HUES64 (cell line): ENCODE measurements at regions not wholly inside any gene's neighbourhood (a gene's known extent, or its start where the extent isn't known, plus 50 kb on each side); places are given as distances from the start of the nearest gene placed in this dataset.

Experiments used
- H3K27ac ChIP-seq: 2 replicates; pipeline ENCODE4 v1.7.0; 2013; ENCODE audit warnings: low read depth, low read length, inconsistent platforms
- H3K27me3 ChIP-seq: 2 replicates; pipeline ENCODE4 v1.6.1; 2013; ENCODE audit warnings: mild to moderate bottlenecking, low read length; ENCODE audit not compliant: insufficient read depth
- H3K36me3 ChIP-seq: 2 replicates; pipeline ENCODE4 v1.6.1; 2013; ENCODE audit warnings: mild to moderate bottlenecking, low read length; ENCODE audit not compliant: insufficient read depth
- H3K4me1 ChIP-seq: 2 replicates; pipeline ENCODE4 v1.6.1; 2013; ENCODE audit warnings: mild to moderate bottlenecking, low read length, moderate library complexity; ENCODE audit not compliant: insufficient read depth
- H3K4me3 ChIP-seq: 2 replicates; pipeline ENCODE4 v1.5.1; 2013; ENCODE audit warnings: mild to moderate bottlenecking, low read length, moderate library complexity
- H3K9ac ChIP-seq: 2 replicates; pipeline ENCODE4 v1.6.1; 2013; ENCODE audit warnings: mild to moderate bottlenecking, low read depth, low read length
- H3K9me3 ChIP-seq: 2 replicates; pipeline ENCODE4 v1.6.1; 2013; ENCODE audit warnings: low read depth, low read length; ENCODE audit not compliant: insufficient read depth
- WGBS: fragments of 150-250, 120-280 bp; methylation state at CpG from one replicate; pipeline ENCODE4 v1.1.7; 2013; ENCODE audit warnings: missing lambda C conversion rate; 5-methylcytosine and 5-hydroxymethylcytosine counted together

GRCh38 chr4:67038228-67038566, 507.1 kb downstream of the CENPC start:
- Histone ChIP-seq H3K27me3 (no peaks in the 10 kb centered on the region), H3K9ac (no peak overlapping the region), H3K9me3 (no peaks in the 10 kb centered on the region), H3K27ac (no peak overlapping the region), H3K36me3 (no peaks in the 10 kb centered on the region), H3K4me3 (no peak overlapping the region), H3K4me1 (no peaks in the 10 kb centered on the region)
- WGBS = 70% methylated on average over 4 of the region's 4 CpGs

- H3K9ac ChIP-seq = no peak overlapping the region
- H3K9me3 ChIP-seq = no peaks in the 10 kb centered on the region
- H3K4me3 ChIP-seq = no peak overlapping the region
- H3K4me1 ChIP-seq = no peaks in the 10 kb centered on the region
- no peak overlapping the region for H3K27ac ChIP-seq
- H3K36me3 ChIP-seq = no peaks in the 10 kb centered on the region
- H3K27me3 ChIP-seq = no peaks in the 10 kb centered on the region
These were observed 507.6 kb downstream of the CENPC start for GRCh38 chr4:67037504-67038227.

DNA sequence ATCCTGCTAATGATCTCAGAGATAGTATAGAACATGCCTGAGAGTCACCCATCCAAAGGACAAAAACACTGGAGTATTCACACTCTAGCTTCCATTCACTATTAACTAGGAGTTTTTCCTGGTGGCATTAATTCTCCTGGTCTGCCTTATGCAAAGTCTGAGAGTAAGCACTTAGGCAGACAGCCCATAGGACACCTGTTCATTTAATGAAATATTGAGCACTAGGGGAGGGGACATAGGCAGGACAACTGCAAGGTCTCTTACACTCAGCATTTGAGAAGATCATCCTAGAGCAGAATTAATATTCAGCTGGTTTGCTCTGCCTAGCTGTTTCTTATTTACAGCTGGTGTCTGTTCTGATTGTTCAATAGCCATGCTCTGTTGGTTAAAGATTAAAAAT, 508.5 kb downstream of the CENPC start:
- H3K36me3 ChIP-seq = no peaks in the 10 kb centered on the region
- H3K27me3 ChIP-seq = no peaks in the 10 kb centered on the region
- H3K4me1 ChIP-seq = no peaks in the 10 kb centered on the region
- no peak overlapping the region for H3K9ac ChIP-seq
- no peak overlapping the region for H3K4me3 ChIP-seq
- H3K9me3 ChIP-seq = no peaks in the 10 kb centered on the region
- no peak overlapping the region for H3K27ac ChIP-seq

DNA sequence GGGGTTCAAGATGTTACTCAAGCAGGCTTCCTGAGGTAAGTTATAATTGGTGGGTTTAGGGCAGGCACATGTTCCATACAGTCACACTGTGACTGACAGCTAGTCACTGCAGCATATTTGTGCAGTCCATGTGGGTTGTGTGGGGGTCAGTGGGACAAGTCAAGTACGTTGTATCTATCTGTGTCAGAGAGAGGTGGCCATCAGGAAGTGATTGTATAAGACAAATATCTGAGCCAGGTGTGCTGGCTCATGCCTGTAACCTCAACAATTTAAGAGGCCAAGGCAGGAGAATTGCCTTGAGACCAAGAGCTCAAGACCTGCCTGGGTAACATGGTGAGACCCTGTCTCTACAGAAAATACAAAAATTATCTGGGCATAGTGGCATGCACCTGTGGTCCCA, 509.3 kb downstream of the CENPC start:
- H3K27me3 ChIP-seq = no peaks in the 10 kb centered on the region
- H3K4me1 ChIP-seq = no peaks in the 10 kb centered on the region
- no peak overlapping the region for H3K4me3 ChIP-seq
- H3K36me3 ChIP-seq = no peaks in the 10 kb centered on the region
- H3K27ac ChIP-seq = no peak overlapping the region
- no peak overlapping the region for H3K9ac ChIP-seq
- no peaks in the 10 kb centered on the region for H3K9me3 ChIP-seq
- 88% methylated on average over 1 of the region's 1 CpG for WGBS

- no peaks in the 10 kb centered on the region for H3K27me3 ChIP-seq
- H3K9ac ChIP-seq = no peak overlapping the region
- H3K27ac ChIP-seq = no peak overlapping the region
- H3K4me1 ChIP-seq = no peaks in the 10 kb centered on the region
- no peaks in the 10 kb centered on the region for H3K36me3 ChIP-seq
- 86% methylated on average over 1 of the region's 2 CpGs for WGBS
- no peak overlapping the region for H3K4me3 ChIP-seq
- H3K9me3 ChIP-seq = no peaks in the 10 kb centered on the region
These were observed 509.8 kb downstream of the CENPC start for GRCh38 chr4:67035501-67035900.

- H3K4me3 ChIP-seq = no peak overlapping the region
- no peak overlapping the region for H3K9ac ChIP-seq
- no peaks in the 10 kb centered on the region for H3K4me1 ChIP-seq
- H3K9me3 ChIP-seq = no peaks in the 10 kb centered on the region
- no peak overlapping the region for H3K27ac ChIP-seq
- H3K27me3 ChIP-seq = no peaks in the 10 kb centered on the region
- H3K36me3 ChIP-seq = no peaks in the 10 kb centered on the region
These were observed 514.7 kb downstream of the CENPC start for GRCh38 chr4:67030636-67031035.

DNA sequence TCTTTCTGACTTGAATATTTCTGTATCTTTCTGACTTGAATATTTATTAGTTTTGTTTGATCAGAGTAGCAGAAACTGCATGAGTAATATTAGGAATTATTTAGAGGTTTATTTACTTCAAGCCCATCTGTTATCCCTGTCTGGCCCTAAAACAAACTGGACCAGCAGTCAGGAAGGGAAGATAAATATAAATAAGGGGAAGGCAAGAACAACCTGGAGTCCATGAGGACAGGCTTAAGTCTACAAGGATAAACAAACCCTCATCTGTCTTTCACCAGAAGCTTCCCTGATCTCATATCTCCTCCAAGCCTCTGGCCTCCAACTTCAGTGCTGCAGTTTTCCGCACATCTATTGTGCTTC, 524.9 kb downstream of the CENPC start:
- H3K9me3 ChIP-seq = peaks cover 5% of the 10 kb centered on the region; the same call in 1 of the 2 replicates
- peaks cover 4% of the 10 kb centered on the region for H3K4me1 ChIP-seq
- no peak overlapping the region for H3K27ac ChIP-seq
- H3K9ac ChIP-seq = no peak overlapping the region
- no peaks in the 10 kb centered on the region for H3K27me3 ChIP-seq
- WGBS = 100% methylated on average over 1 of the region's 1 CpG
- no peaks in the 10 kb centered on the region for H3K36me3 ChIP-seq
- H3K4me3 ChIP-seq = no peak overlapping the region

GRCh38 chr4:67019686-67020437, 525.4 kb downstream of the CENPC start:
- H3K27me3 ChIP-seq = no peaks in the 10 kb centered on the region
- H3K4me3 ChIP-seq = no peak overlapping the region
- 85% methylated on average over 1 of the region's 3 CpGs for WGBS
- no peak overlapping the region for H3K9ac ChIP-seq
- peaks cover 5% of the 10 kb centered on the region; the same call in 1 of the 2 replicates for H3K9me3 ChIP-seq
- H3K27ac ChIP-seq = no peak overlapping the region
- no peaks in the 10 kb centered on the region for H3K36me3 ChIP-seq
- peaks cover 4% of the 10 kb centered on the region for H3K4me1 ChIP-seq

- no peak overlapping the region for H3K9ac ChIP-seq
- 94% methylated on average over 4 of the region's 4 CpGs for WGBS
- no peaks in the 10 kb centered on the region for H3K36me3 ChIP-seq
- H3K9me3 ChIP-seq = peaks cover 5% of the 10 kb centered on the region
- H3K27me3 ChIP-seq = no peaks in the 10 kb centered on the region
- H3K4me3 ChIP-seq = no peak overlapping the region
- no peak overlapping the region for H3K27ac ChIP-seq
- H3K4me1 ChIP-seq = no peaks in the 10 kb centered on the region
These were observed 530.7 kb downstream of the CENPC start for GRCh38 chr4:67014592-67014991.

DNA sequence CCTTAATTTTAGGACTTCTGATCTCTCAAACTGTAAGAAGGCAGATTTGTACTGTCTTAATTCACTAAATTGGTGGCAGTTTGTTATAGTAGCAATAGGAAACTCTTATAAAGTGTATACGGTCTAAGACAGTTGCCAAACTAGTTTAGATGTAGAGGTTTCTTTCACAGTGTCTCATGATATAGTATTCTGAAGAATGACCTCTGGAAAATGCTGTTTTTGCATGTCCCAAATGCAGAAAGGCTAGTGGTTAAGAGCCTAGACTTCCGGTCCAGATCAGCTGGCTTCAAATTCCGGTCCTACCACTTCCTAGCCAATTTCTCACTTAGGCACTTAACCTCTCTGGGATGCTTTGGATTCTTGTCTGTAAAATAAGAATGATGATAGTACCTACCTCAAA, 538.5 kb downstream of the CENPC start:
- no peaks in the 10 kb centered on the region for H3K4me1 ChIP-seq
- H3K27ac ChIP-seq = no peak overlapping the region
- no peaks in the 10 kb centered on the region for H3K27me3 ChIP-seq
- H3K36me3 ChIP-seq = no peaks in the 10 kb centered on the region
- no peaks in the 10 kb centered on the region; the same call in 1 of the 2 replicates for H3K9me3 ChIP-seq
- 93% methylated on average over 3 of the region's 3 CpGs for WGBS
- no peak overlapping the region for H3K4me3 ChIP-seq
- no peak overlapping the region for H3K9ac ChIP-seq

DNA sequence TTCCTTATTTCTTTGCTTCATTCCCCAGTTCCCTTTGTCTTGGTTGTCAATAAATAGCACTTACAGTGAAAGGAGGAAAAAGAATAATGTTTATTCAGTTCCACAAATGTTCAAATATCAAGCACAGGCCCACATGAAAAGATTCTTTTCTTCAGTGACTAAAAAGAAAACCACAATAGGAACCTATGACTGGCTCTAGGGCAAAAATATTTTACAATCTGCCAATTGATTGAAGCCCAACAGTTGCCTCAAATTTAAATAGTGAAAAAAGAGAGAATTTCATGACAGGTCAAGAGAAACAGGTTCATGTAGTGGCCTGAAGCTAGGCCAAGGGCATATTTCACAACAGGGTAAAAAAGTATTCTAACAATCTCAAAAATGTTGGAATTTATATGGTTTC, 553.8 kb downstream of the CENPC start:
- Histone ChIP-seq H3K4me1 (no peaks in the 10 kb centered on the region), H3K27me3 (no peaks in the 10 kb centered on the region), H3K36me3 (no peaks in the 10 kb centered on the region), H3K4me3 (no peak overlapping the region), H3K9ac (no peak overlapping the region), H3K27ac (no peak overlapping the region), H3K9me3 (0 out of 2 replicates have a peak, but pooled peaks cover 6% of the 10 kb centered on the region)

- Histone ChIP-seq H3K4me1 (no peaks in the 10 kb centered on the region), H3K9ac (no peak overlapping the region), H3K27me3 (no peaks in the 10 kb centered on the region), H3K4me3 (no peak overlapping the region), H3K36me3 (no peaks in the 10 kb centered on the region), H3K27ac (no peak overlapping the region), H3K9me3 (no peaks in the 10 kb centered on the region)
- 91% methylated on average over 1 of the region's 2 CpGs for WGBS
These were observed 570.6 kb downstream of the CENPC start for GRCh38 chr4:66974665-66975064.
